ENCODE measurements at regions not wholly inside any gene's neighbourhood (a gene's known extent, or its start where the extent isn't known, plus 50 kb on each side); places are given as distances from the start of the nearest gene placed in this dataset.

- no peak for DNase-seq (ENCODE audit: low read depth)
- H3K4me3 ChIP-seq (ENCODE audit: low read depth, low read length): no peak overlapping the region
These were observed 205.4 kb downstream of the LURAP1L start for GRCh38 chr9:12980085-12980851.

GRCh38 chr9:12988258-12988657 is 213.4 kb downstream of the LURAP1L start:
- no peak overlapping the region for H3K4me3 ChIP-seq (ENCODE audit: low read depth, low read length)
- DNase-seq (ENCODE audit: low read depth): no peak

- no peak for DNase-seq (ENCODE audit: low read depth)
- H3K4me3 ChIP-seq (ENCODE audit: low read depth, low read length): no peak overlapping the region
These were observed 214.8 kb downstream of the LURAP1L start for GRCh38 chr9:12989669-12990068.

- no peak overlapping the region for H3K4me3 ChIP-seq (ENCODE audit: low read depth, low read length)
- no peak for DNase-seq (ENCODE audit: low read depth)
These were observed 218.6 kb downstream of the LURAP1L start for GRCh38 chr9:12993466-12993865.

GRCh38 chr9:12997009-12997408 is 222.2 kb downstream of the LURAP1L start:
- DNase-seq (ENCODE audit: low read depth): no peak
- H3K4me3 ChIP-seq (ENCODE audit: low read depth, low read length): no peak overlapping the region

- DNase-seq (ENCODE audit: low read depth): no peak
- no peak overlapping the region for H3K4me3 ChIP-seq (ENCODE audit: low read depth, low read length)
These were observed 227.3 kb downstream of the LURAP1L start for GRCh38 chr9:13001989-13002580.

GRCh38 chr9:13002740-13003139 is 227.9 kb downstream of the LURAP1L start:
- H3K4me3 ChIP-seq (ENCODE audit: low read depth, low read length): no peak overlapping the region
- no peak for DNase-seq (ENCODE audit: low read depth)

GRCh38 chr9:13009871-13010270 is 235.1 kb downstream of the LURAP1L start:
- DNase-seq (ENCODE audit: low read depth): no peak
- H3K4me3 ChIP-seq (ENCODE audit: low read depth, low read length): no peak overlapping the region

- no peak for DNase-seq (ENCODE audit: low read depth)
- no peak overlapping the region for H3K4me3 ChIP-seq (ENCODE audit: low read depth, low read length)
These were observed 239.4 kb downstream of the LURAP1L start for GRCh38 chr9:13013991-13014883.

- DNase-seq (ENCODE audit: low read depth): no peak
These were observed 242.4 kb downstream of the LURAP1L start for GRCh38 chr9:13017260-13017659.

GRCh38 chr9:13020146-13021040 is 245.6 kb downstream of the LURAP1L start:
- no peak for DNase-seq (ENCODE audit: low read depth)
- no peak overlapping the region for H3K4me3 ChIP-seq (ENCODE audit: low read depth, low read length)

More at GRCh38 chr9:13017260-13017659, 242.4 kb downstream of the LURAP1L start:
- no peak overlapping the region for H3K4me3 ChIP-seq (ENCODE audit: low read depth, low read length)

- H3K4me3 ChIP-seq (ENCODE audit: low read depth, low read length): no peak overlapping the region
- no peak for DNase-seq (ENCODE audit: low read depth)
These were observed 247.9 kb downstream of the LURAP1L start for GRCh38 chr9:13022756-13023155.

GRCh38 chr9:13023498-13023897 is 248.7 kb downstream of the LURAP1L start:
- no peak for DNase-seq (ENCODE audit: low read depth)

GRCh38 chr9:13026956-13027355 is 252.1 kb downstream of the LURAP1L start:
- DNase-seq (ENCODE audit: low read depth): no peak
- H3K4me3 ChIP-seq (ENCODE audit: low read depth, low read length): no peak overlapping the region

More at GRCh38 chr9:13023498-13023897, 248.7 kb downstream of the LURAP1L start:
- H3K4me3 ChIP-seq (ENCODE audit: low read depth, low read length): no peak overlapping the region

- DNase-seq (ENCODE audit: low read depth): no peak
- no peak overlapping the region for H3K4me3 ChIP-seq (ENCODE audit: low read depth, low read length)
These were observed 251.6 kb downstream of the MPDZ start for GRCh38 chr9:13027879-13028278.

- DNase-seq (ENCODE audit: low read depth): no peak
- H3K4me3 ChIP-seq (ENCODE audit: low read depth, low read length): no peak overlapping the region
These were observed 246.9 kb downstream of the MPDZ start for GRCh38 chr9:13032585-13032984.

- no peak for DNase-seq (ENCODE audit: low read depth)
- H3K4me3 ChIP-seq (ENCODE audit: low read depth, low read length): peak overlapping the region; percentile 31
These were observed 245.4 kb downstream of the MPDZ start for GRCh38 chr9:13033959-13034693.

GRCh38 chr9:13034694-13035002 is 244.8 kb downstream of the MPDZ start:
- peak overlapping the region; percentile 31 for H3K4me3 ChIP-seq (ENCODE audit: low read depth, low read length)
- no peak for DNase-seq (ENCODE audit: low read depth)

GRCh38 chr9:13035822-13036221 is 243.7 kb downstream of the MPDZ start:
- no peak overlapping the region for H3K4me3 ChIP-seq (ENCODE audit: low read depth, low read length)
- DNase-seq (ENCODE audit: low read depth): no peak

Measured in skeletal muscle cell (primary cell).